H1 (cell line): ENCODE measurements at regions not wholly inside any gene's neighbourhood (a gene's known extent, or its start where the extent isn't known, plus 50 kb on each side); places are given as distances from the start of the nearest gene placed in this dataset.

ENCODE experiments used
- CTCF ChIA-PET: fragments of 300-600 bp; sonication (Branson Sonifier 250); formaldehyde crosslinking; loops from one replicate; lab custom pipeline; 2021; ENCODE audit not compliant: partially characterized antibody; lab: Charles Lee
- POLR2A ChIA-PET: fragments of 300-600 bp; sonication (Branson Sonifier 250); formaldehyde crosslinking; loops from one replicate; lab custom pipeline; 2021; ENCODE audit warnings: inconsistent platforms; ENCODE audit not compliant: partially characterized antibody; lab: Charles Lee
- DNase-seq, 2 experiments: peaks; one replicate each; pipeline versions ENCODE4 v3.0.0 to v3.0.0-alpha.2; 2010 to 2022; ENCODE audit warnings: low spot score in 2 of 2, low read depth in 1 of 2, mixed read lengths in 1 of 2
- FAIRE-seq: peaks from 2 replicates; lab custom pipeline; 2011; peaks lifted over from hg19 to GRCh38; lab: Jason Lieb, UNC
- H2AFZ ChIP-seq: 2 replicates; pipeline ENCODE4 v1.8.1; 2012; ENCODE audit warnings: low read length, inconsistent platforms
- H2AK5ac ChIP-seq: 2 replicates; pipeline ENCODE4 v1.6.1; 2013; ENCODE audit warnings: low read depth, low read length
- H2BK120ac ChIP-seq: replicated peaks from 2 replicates; pipeline ENCODE3; 2013; ENCODE audit warnings: low read depth, low read length, inconsistent platforms
- H2BK12ac ChIP-seq: 2 replicates; pipeline ENCODE4 v1.6.1; 2013; ENCODE audit warnings: low read depth, low read length
- H2BK15ac ChIP-seq: 2 replicates; pipeline ENCODE4 v1.6.1; 2013; ENCODE audit warnings: low read length
- H2BK20ac ChIP-seq: 2 replicates; pipeline ENCODE4 v1.6.1; 2013; ENCODE audit warnings: low read length
- H2BK5ac ChIP-seq: 2 replicates; pipeline ENCODE4 v1.6.1; 2013; ENCODE audit warnings: low read depth, low read length
- H3K14ac ChIP-seq: 2 replicates; pipeline ENCODE4 v1.6.1; 2013; ENCODE audit warnings: inconsistent platforms; ENCODE audit not compliant: insufficient read length
- H3K18ac ChIP-seq: 2 replicates; pipeline ENCODE4 v1.6.1; 2013; ENCODE audit warnings: low read length; ENCODE audit errors: extremely low read depth
- H3K23ac ChIP-seq: 2 replicates; pipeline ENCODE4 v1.6.1; 2013; ENCODE audit warnings: inconsistent platforms; ENCODE audit not compliant: insufficient read length
- H3K23me2 ChIP-seq: 2 replicates; pipeline ENCODE4 v1.6.1; 2013; ENCODE audit warnings: low read depth, low read length
- H3K27ac ChIP-seq: 2 replicates; pipeline ENCODE4 v1.6.1; 2011; ENCODE audit warnings: low read depth, low read length, inconsistent platforms
- H3K27me3 ChIP-seq, 4 experiments: replicated peaks in 1 of 4; 1 replicate in 1 of 4; 2 replicates in 3 of 4; pipeline versions ENCODE4 v1.6.1 to v1.8.1; 2011 to 2013; ENCODE audit warnings: low read length in 3 of 4, mild to moderate bottlenecking in 3 of 4, inconsistent platforms in 2 of 4, mixed read lengths in 2 of 4, moderate library complexity in 1 of 4; ENCODE audit not compliant: control insufficient read depth in 3 of 4, insufficient read depth in 3 of 4; ENCODE audit errors: extremely low read depth in 1 of 4
- H3K36me3 ChIP-seq, 4 experiments: 2 replicates each; pipeline versions ENCODE4 v1.6.1 to v1.8.1; 2011 to 2013; ENCODE audit warnings: mild to moderate bottlenecking in 4 of 4, low read length in 3 of 4, moderate library complexity in 2 of 4, control low read depth in 1 of 4, inconsistent platforms in 1 of 4; ENCODE audit not compliant: insufficient read depth in 4 of 4, control insufficient read depth in 2 of 4
- H3K4ac ChIP-seq: replicated peaks from 2 replicates; pipeline ENCODE3; 2013; ENCODE audit warnings: low read length, low read depth, mixed read lengths, inconsistent platforms; ENCODE audit not compliant: insufficient read length
- H3K4me1 ChIP-seq, 4 experiments: replicated peaks in 1 of 4; 1 replicate in 1 of 4; 2 replicates in 3 of 4; pipeline versions ENCODE4 v1.6.1 to v1.8.1; 2011 to 2013; ENCODE audit warnings: low read length in 3 of 4, inconsistent platforms in 2 of 4, mixed read lengths in 1 of 4; ENCODE audit not compliant: insufficient read depth in 4 of 4, control insufficient read depth in 3 of 4
- H3K4me2 ChIP-seq, 2 experiments: 2 replicates each; pipeline versions ENCODE4 v1.6.1 to v1.8.1; 2011 to 2013; ENCODE audit warnings: low read depth in 2 of 2, low read length in 2 of 2, control low read depth in 1 of 2, inconsistent platforms in 1 of 2, mild to moderate bottlenecking in 1 of 2; ENCODE audit not compliant: insufficient read depth in 1 of 2
- H3K4me3 ChIP-seq, 4 experiments: fragments of 200-600, 300-600 bp in 1 of 4; sonication (generic), shearing (Covaris generic), sonication (Bioruptor Twin) in 1 of 4; 2 replicates each; pipeline versions ENCODE4 v1.5.1 to v1.8.1; 2011 to 2016; ENCODE audit warnings: low read length in 4 of 4, low read depth in 3 of 4, control low read depth in 2 of 4, inconsistent platforms in 2 of 4, mild to moderate bottlenecking in 2 of 4, mixed read lengths in 1 of 4, moderate library complexity in 1 of 4; ENCODE audit not compliant: insufficient read depth in 2 of 4; ENCODE audit errors: extremely low read depth in 1 of 4
- H3K56ac ChIP-seq: replicated peaks from 2 replicates; pipeline ENCODE3; 2013; ENCODE audit warnings: low read depth, mild to moderate bottlenecking, mixed read lengths, low read length, inconsistent platforms; ENCODE audit not compliant: insufficient read length
- H3K79me1 ChIP-seq: 2 replicates; pipeline ENCODE4 v1.6.1; 2013; ENCODE audit warnings: low read depth, low read length, control low read depth
- H3K79me2 ChIP-seq, 2 experiments: 2 replicates each; pipeline versions ENCODE4 v1.6.1 to v1.8.1; 2012 to 2013; ENCODE audit warnings: low read length in 2 of 2, mild to moderate bottlenecking in 2 of 2, inconsistent platforms in 1 of 2; ENCODE audit not compliant: insufficient read depth in 2 of 2, control insufficient read depth in 1 of 2
- H3K9ac ChIP-seq, 4 experiments: replicated peaks in 1 of 4; 1 replicate in 1 of 4; 2 replicates in 3 of 4; pipeline versions ENCODE4 v1.6.1 to v1.8.1; 2011 to 2013; ENCODE audit warnings: low read depth in 3 of 4, low read length in 3 of 4, control low read depth in 2 of 4, mild to moderate bottlenecking in 2 of 4, moderate library complexity in 2 of 4, inconsistent platforms in 1 of 4; ENCODE audit errors: extremely low read depth in 1 of 4
- H3K9me3 ChIP-seq, 2 experiments: 2 replicates each; pipeline versions ENCODE4 v1.6.1 to v1.8.1; 2012 to 2013; ENCODE audit warnings: mild to moderate bottlenecking in 2 of 2, moderate library complexity in 2 of 2, control low read depth in 1 of 2, inconsistent platforms in 1 of 2, low read depth in 1 of 2, low read length in 1 of 2, mixed read lengths in 1 of 2; ENCODE audit not compliant: insufficient read depth in 2 of 2
- H4K20me1 ChIP-seq, 2 experiments: replicated peaks in 1 of 2; 2 replicates each; pipeline versions ENCODE3 to v1.8.1; 2011 to 2013; ENCODE audit warnings: inconsistent platforms in 2 of 2, low read length in 2 of 2, mild to moderate bottlenecking in 1 of 2; ENCODE audit not compliant: insufficient read depth in 2 of 2, control insufficient read depth in 1 of 2
- H4K5ac ChIP-seq: 2 replicates; pipeline ENCODE4 v1.6.1; 2013; ENCODE audit warnings: low read length, low read depth, mixed read lengths, inconsistent platforms; ENCODE audit not compliant: insufficient read length
- H4K8ac ChIP-seq: 2 replicates; pipeline ENCODE4 v1.8.0; 2013; ENCODE audit warnings: mild to moderate bottlenecking, moderate library complexity, low read length, inconsistent platforms; ENCODE audit not compliant: insufficient read depth; ENCODE audit errors: extremely low read depth
- H4K91ac ChIP-seq: replicated peaks from 2 replicates; pipeline ENCODE3; 2013; ENCODE audit warnings: low read length, mixed read lengths, inconsistent platforms; ENCODE audit not compliant: insufficient read length
- CBX5 ChIP-seq: fragments of 300-800, 300-1000 bp; sonication (generic); IDR thresholded peaks from 2 replicates; pipeline ENCODE4 v1.7.1; 2016; ENCODE audit warnings: antibody characterized with exemption, low read length, low read depth
- CBX8 ChIP-seq: fragments of 300-800, 300-1000 bp; sonication (generic); IDR thresholded peaks from 2 replicates; pipeline ENCODE4 v1.7.1; 2016; ENCODE audit warnings: low read depth, low read length, borderline replicate concordance
- CHD1 ChIP-seq: IDR thresholded peaks from 2 replicates; pipeline ENCODE4 v1.6.1; 2012; ENCODE audit warnings: low read depth, low read length, improper control_type of control experiment
- CREB1 ChIP-seq: IDR thresholded peaks from 2 replicates; pipeline ENCODE4 v1.6.1; 2012; ENCODE audit warnings: inconsistent platforms
- CTBP2 ChIP-seq: IDR thresholded peaks from 2 replicates; pipeline ENCODE4 v1.7.0; 2011; ENCODE audit warnings: borderline replicate concordance, mild to moderate bottlenecking, moderate library complexity, mixed read lengths, low read length; ENCODE audit not compliant: insufficient read depth, insufficient read length
- E2F6 ChIP-seq: IDR thresholded peaks from 2 replicates; pipeline ENCODE4 v1.6.1; 2012; ENCODE audit warnings: inconsistent platforms
- EP300 ChIP-seq, 2 experiments: IDR thresholded peaks; 1 replicate in 1 of 2; 2 replicates in 1 of 2; pipeline ENCODE4 v1.6.1; 2011 to 2012; ENCODE audit warnings: low read depth in 2 of 2, low read length in 2 of 2, mild to moderate bottlenecking in 2 of 2, borderline replicate concordance in 1 of 2, inconsistent platforms in 1 of 2, moderate library complexity in 1 of 2
- HDAC6 ChIP-seq: IDR thresholded peaks from one replicate; pipeline ENCODE4 v1.7.1; 2012; ENCODE audit warnings: low read depth, mild to moderate bottlenecking, inconsistent platforms, low read length, moderate library complexity
- KDM4A ChIP-seq: IDR thresholded peaks from one replicate; pipeline ENCODE4 v1.7.1; 2012; ENCODE audit warnings: low read depth, mild to moderate bottlenecking, moderate library complexity, low read length, inconsistent platforms; ENCODE audit not compliant: severe bottlenecking
- PHF8 ChIP-seq: fragments of 200-600 bp; sonication (generic); conservative IDR thresholded peaks from 2 replicates; pipeline ENCODE4 v1.7.1; 2012; ENCODE audit warnings: low read depth, mild to moderate bottlenecking, inconsistent platforms, low read length, moderate library complexity
- SP4 ChIP-seq: IDR thresholded peaks from 2 replicates; pipeline ENCODE4 v1.6.1; 2012; ENCODE audit warnings: low read length, inconsistent platforms
- WGBS, 2 experiments: shearing (Covaris generic) in 1 of 2; methylation state at CpG; one replicate each; pipeline versions ENCODE4 v1.1.6 to v1.1.7; 2013 to 2015; ENCODE audit warnings: low lambda C conversion rate in 2 of 2, mixed read lengths in 2 of 2, inconsistent platforms in 1 of 2, low coverage in 1 of 2, missing lambda C conversion rate in 1 of 2; ENCODE audit not compliant: insufficient replicate concordance in 2 of 2, insufficient coverage in 1 of 2, insufficient read length in 1 of 2; ENCODE audit errors: extremely low coverage in 1 of 2, missing lambda C conversion rate in 1 of 2; 5-methylcytosine and 5-hydroxymethylcytosine counted together

DNA sequence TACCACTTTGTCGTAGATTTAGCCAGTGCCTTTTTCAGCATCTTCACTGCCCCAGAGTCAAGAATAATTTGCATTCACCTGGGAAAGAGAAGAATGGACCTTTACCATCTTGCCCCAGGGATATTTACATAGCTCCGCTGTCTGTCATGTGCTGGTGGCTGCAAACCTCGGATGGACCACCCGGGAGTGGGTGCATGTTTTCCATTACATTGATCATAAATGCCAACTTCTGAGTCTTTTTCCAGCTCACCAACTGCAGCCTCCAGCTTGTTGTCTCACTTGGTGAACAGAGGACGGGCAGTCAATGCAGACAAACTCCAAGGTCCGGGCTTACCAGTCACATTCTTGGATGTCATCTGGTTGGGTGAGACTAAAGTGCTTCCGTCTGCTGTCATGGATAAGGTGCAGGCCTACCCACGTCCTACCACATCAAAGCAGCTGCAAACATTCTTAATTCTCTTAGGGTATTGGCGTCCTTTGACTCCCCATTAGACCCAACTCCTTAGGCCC lies 155.8 kb upstream of the APC start:
- no peak overlapping the region for H2AK5ac ChIP-seq
- no peaks in the 10 kb centered on the region for H3K27me3 ChIP-seq
- no peak overlapping the region for H2BK20ac ChIP-seq
- H2AFZ ChIP-seq: no peak overlapping the region
- FAIRE-seq (no peak), DNase-seq (no peak)
- WGBS, 2 experiments: 97% methylated on average over 9 of the region's 9 CpGs; no CpG with 5 or more reads in 1 of the 2 experiments
- H4K5ac ChIP-seq: no peak overlapping the region
- no peak overlapping the region for H3K9ac ChIP-seq
- CTCF ChIA-PET: interaction anchor here (1.2 kb wide), 1 partner anchor 91 kb away, joined by 3 read pairs; no protein-coding TSS in a partner anchor
- H3K56ac ChIP-seq: no peak overlapping the region
- H3K4me3 ChIP-seq: no peak overlapping the region
- no peak overlapping the region for H2BK12ac ChIP-seq
- no peak overlapping the region for H2BK5ac ChIP-seq
- H3K4me2 ChIP-seq: no peak overlapping the region
- H4K8ac ChIP-seq: no peak overlapping the region
- H3K4me1 ChIP-seq: peaks cover 0 to 3% (median 0%) of the 10 kb centered on the region in 4 experiments; a peak in 4 of 7 replicates
- H3K18ac ChIP-seq: no peak overlapping the region
- POLR2A ChIA-PET: no interaction called here
- no peaks in the 10 kb centered on the region for H3K23me2 ChIP-seq
- no peak overlapping the region for H2BK120ac ChIP-seq
- H3K23ac ChIP-seq: no peak overlapping the region
- no peak overlapping the region for H2BK15ac ChIP-seq
- H3K4ac ChIP-seq: no peak overlapping the region
- H4K20me1 ChIP-seq: peaks cover 0 to 2% of the 10 kb centered on the region in 2 experiments
- no peaks in the 10 kb centered on the region for H3K79me1 ChIP-seq
- H3K79me2 ChIP-seq: no peaks in the 10 kb centered on the region
- no peak overlapping the region for H3K27ac ChIP-seq
- H3K36me3 ChIP-seq: no peaks in the 10 kb centered on the region
- no peak overlapping the region for H4K91ac ChIP-seq
- no peak overlapping the region for H3K14ac ChIP-seq
- H3K9me3 ChIP-seq: no peaks in the 10 kb centered on the region
- TF ChIP-seq HDAC6 (no peak), KDM4A (no peak), CBX5 (no peak), E2F6 (no peak), CREB1 (no peak), EP300 (IDR thresholded peaks at IDR 0.05; ENCODE audit: borderline replicate concordance in 1 of 2, low read depth in 2 of 2, low read length in 2 of 2) (no peak), CHD1 (no peak), PHF8 (no peak), CTBP2 (no peak), CBX8 (no peak), SP4 (no peak)
